ENCODE measurements at regions not wholly inside any gene's neighbourhood (a gene's known extent, or its start where the extent isn't known, plus 50 kb on each side); places are given as distances from the start of the nearest gene placed in this dataset.

GRCh38 chr1:81213279-81213678 is 587.5 kb upstream of the ADGRL2 start:
- Mint-ChIP-seq H3K4me1 (peaks cover 12% of the 10 kb centered on the region), H3K4me3 (no peak overlapping the region), H3K36me3 (ENCODE audit: low read depth) (no peaks in the 10 kb centered on the region), H3K9me3 (no peaks in the 10 kb centered on the region), H3K27me3 (ENCODE audit: insufficient read depth) (no peaks in the 10 kb centered on the region), H3K27ac (peak overlapping the region; percentile 62)
- Histone ChIP-seq H3K27ac (ENCODE audit: low read depth, low read length) (no peak overlapping the region), H3K4me3 (ENCODE audit: low read length) (no peak overlapping the region), H3K9me3 (ENCODE audit: control insufficient read depth, low read length) (no peaks in the 10 kb centered on the region), H3K36me3 (ENCODE audit: control insufficient read depth, insufficient read depth, low read length) (no peaks in the 10 kb centered on the region), H3K4me1 (ENCODE audit: control insufficient read depth, insufficient read depth, low read length) (no peaks in the 10 kb centered on the region), H3K27me3 (ENCODE audit: control insufficient read depth, insufficient read depth, low read length, poor library complexity, severe bottlenecking) (no peaks in the 10 kb centered on the region), H3K9ac (ENCODE audit: extremely low read depth, low read length, poor library complexity, severe bottlenecking) (no peak overlapping the region)
- DNase-seq = no peak
- 70 to 78% methylated on average over 3 to 7 of the region's 7 CpGs for WGBS, 2 experiments (ENCODE audit: insufficient coverage in 1 of 2, insufficient read length in 1 of 2)
- TF ChIP-seq CTCF (conservative IDR thresholded peaks at IDR 0.05) = no peak

DNA sequence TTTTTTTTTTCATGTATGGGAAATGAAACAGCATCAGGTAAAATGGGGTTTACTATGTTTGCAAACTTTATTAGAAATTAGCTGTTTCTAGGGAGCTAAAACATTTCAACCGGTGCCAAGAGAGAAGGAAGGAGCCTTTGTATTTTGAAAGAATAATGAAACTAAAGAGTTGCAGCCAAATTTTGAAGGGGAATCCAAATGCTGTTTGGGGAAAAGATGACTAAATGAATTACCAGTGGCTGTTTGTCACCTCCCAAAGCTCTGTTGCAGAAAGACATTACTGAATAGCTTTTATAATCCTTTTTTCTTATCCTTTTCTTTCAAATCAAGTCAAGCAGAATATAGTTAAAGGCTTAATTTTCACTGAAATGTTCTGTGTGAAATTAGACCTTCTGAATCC is 591.3 kb upstream of the ADGRL2 start:
- H3K27me3 ChIP-seq (ENCODE audit: control insufficient read depth, insufficient read depth, low read length, poor library complexity, severe bottlenecking) = no peaks in the 10 kb centered on the region
- H3K9me3 ChIP-seq (ENCODE audit: control insufficient read depth, low read length) = no peaks in the 10 kb centered on the region
- WGBS, 2 experiments (ENCODE audit: insufficient coverage in 1 of 2, insufficient read length in 1 of 2) = 91 to 100% methylated on average over 1 of the region's 1 CpG
- Mint-ChIP-seq H3K27ac (no peak overlapping the region), H3K27me3 (ENCODE audit: insufficient read depth) (no peaks in the 10 kb centered on the region), H3K4me3 (no peak overlapping the region), H3K9me3 (no peaks in the 10 kb centered on the region), H3K4me1 (peaks cover 7% of the 10 kb centered on the region), H3K36me3 (ENCODE audit: low read depth) (no peaks in the 10 kb centered on the region)
- no peak for DNase-seq
- H3K9ac ChIP-seq (ENCODE audit: extremely low read depth, low read length, poor library complexity, severe bottlenecking) = no peak overlapping the region
- H3K4me1 ChIP-seq (ENCODE audit: control insufficient read depth, insufficient read depth, low read length) = no peaks in the 10 kb centered on the region
- no peak overlapping the region for H3K27ac ChIP-seq (ENCODE audit: low read depth, low read length)
- H3K4me3 ChIP-seq (ENCODE audit: low read length) = no peak overlapping the region
- TF ChIP-seq CTCF (conservative IDR thresholded peaks at IDR 0.05) = no peak
- H3K36me3 ChIP-seq (ENCODE audit: control insufficient read depth, insufficient read depth, low read length) = no peaks in the 10 kb centered on the region

DNA sequence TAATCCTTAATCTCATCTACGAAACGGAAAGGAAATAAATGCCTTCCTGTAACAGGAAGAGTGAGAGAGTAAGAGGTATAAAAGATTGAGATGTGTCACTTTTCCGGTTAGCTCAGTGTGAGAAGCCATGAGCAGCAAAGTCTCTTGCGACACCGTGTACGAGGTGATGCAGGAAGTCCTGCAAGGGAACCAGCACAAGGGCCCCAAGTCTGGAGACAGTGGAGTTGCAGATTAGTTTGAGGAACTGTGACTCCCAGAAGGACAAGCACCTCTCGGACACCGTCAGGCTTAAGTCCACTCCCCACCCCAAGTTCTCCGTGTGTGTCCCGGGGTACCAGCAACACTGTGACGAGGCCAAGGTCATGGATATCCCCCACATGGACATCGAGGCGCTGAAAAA is 592.3 kb upstream of the ADGRL2 start:
- DNase-seq = no peak
- peaks cover 6% of the 10 kb centered on the region for H3K4me1 Mint-ChIP-seq
- H3K27ac ChIP-seq (ENCODE audit: low read depth, low read length) = no peak overlapping the region
- no peaks in the 10 kb centered on the region for H3K36me3 ChIP-seq (ENCODE audit: control insufficient read depth, insufficient read depth, low read length)
- no peak overlapping the region for H3K9ac ChIP-seq (ENCODE audit: extremely low read depth, low read length, poor library complexity, severe bottlenecking)
- WGBS, 2 experiments (ENCODE audit: insufficient coverage in 1 of 2, insufficient read length in 1 of 2) = 93 to 96% methylated on average over 4 to 13 of the region's 13 CpGs
- no peaks in the 10 kb centered on the region for H3K27me3 ChIP-seq (ENCODE audit: control insufficient read depth, insufficient read depth, low read length, poor library complexity, severe bottlenecking)
- no peak overlapping the region for H3K27ac Mint-ChIP-seq
- H3K4me3 ChIP-seq (ENCODE audit: low read length) = no peak overlapping the region
- no peaks in the 10 kb centered on the region for H3K36me3 Mint-ChIP-seq (ENCODE audit: low read depth)
- H3K9me3 ChIP-seq (ENCODE audit: control insufficient read depth, low read length) = no peaks in the 10 kb centered on the region
- H3K9me3 Mint-ChIP-seq = no peaks in the 10 kb centered on the region
- H3K4me1 ChIP-seq (ENCODE audit: control insufficient read depth, insufficient read depth, low read length) = no peaks in the 10 kb centered on the region
- H3K4me3 Mint-ChIP-seq = no peak overlapping the region
- no peak for TF ChIP-seq CTCF (conservative IDR thresholded peaks at IDR 0.05)
- H3K27me3 Mint-ChIP-seq (ENCODE audit: insufficient read depth) = no peaks in the 10 kb centered on the region

Measured in endodermal cell (in vitro differentiated cells).